H1 (cell line): ENCODE measurements at regions not wholly inside any gene's neighbourhood (a gene's known extent, or its start where the extent isn't known, plus 50 kb on each side); places are given as distances from the start of the nearest gene placed in this dataset.

Experiments
- CTCF ChIA-PET: fragments of 300-600 bp; sonication (Branson Sonifier 250); formaldehyde crosslinking; loops from one replicate; lab custom pipeline; 2021; ENCODE audit not compliant: partially characterized antibody; lab: Charles Lee
- POLR2A ChIA-PET: fragments of 300-600 bp; sonication (Branson Sonifier 250); formaldehyde crosslinking; loops from one replicate; lab custom pipeline; 2021; ENCODE audit warnings: inconsistent platforms; ENCODE audit not compliant: partially characterized antibody; lab: Charles Lee
- DNase-seq, 2 experiments: peaks; one replicate each; pipeline versions ENCODE4 v3.0.0 to v3.0.0-alpha.2; 2010 to 2022; ENCODE audit warnings: low spot score in 2 of 2, low read depth in 1 of 2, mixed read lengths in 1 of 2
- FAIRE-seq: peaks from 2 replicates; lab custom pipeline; 2011; peaks lifted over from hg19 to GRCh38; lab: Jason Lieb, UNC
- H2AFZ ChIP-seq: 2 replicates; pipeline ENCODE4 v1.8.1; 2012; ENCODE audit warnings: low read length, inconsistent platforms
- H2AK5ac ChIP-seq: 2 replicates; pipeline ENCODE4 v1.6.1; 2013; ENCODE audit warnings: low read depth, low read length
- H2BK120ac ChIP-seq: replicated peaks from 2 replicates; pipeline ENCODE3; 2013; ENCODE audit warnings: low read depth, low read length, inconsistent platforms
- H2BK12ac ChIP-seq: 2 replicates; pipeline ENCODE4 v1.6.1; 2013; ENCODE audit warnings: low read depth, low read length
- H2BK15ac ChIP-seq: 2 replicates; pipeline ENCODE4 v1.6.1; 2013; ENCODE audit warnings: low read length
- H2BK20ac ChIP-seq: 2 replicates; pipeline ENCODE4 v1.6.1; 2013; ENCODE audit warnings: low read length
- H2BK5ac ChIP-seq: 2 replicates; pipeline ENCODE4 v1.6.1; 2013; ENCODE audit warnings: low read depth, low read length
- H3K14ac ChIP-seq: 2 replicates; pipeline ENCODE4 v1.6.1; 2013; ENCODE audit warnings: inconsistent platforms; ENCODE audit not compliant: insufficient read length
- H3K18ac ChIP-seq: 2 replicates; pipeline ENCODE4 v1.6.1; 2013; ENCODE audit warnings: low read length; ENCODE audit errors: extremely low read depth
- H3K23ac ChIP-seq: 2 replicates; pipeline ENCODE4 v1.6.1; 2013; ENCODE audit warnings: inconsistent platforms; ENCODE audit not compliant: insufficient read length
- H3K23me2 ChIP-seq: 2 replicates; pipeline ENCODE4 v1.6.1; 2013; ENCODE audit warnings: low read depth, low read length
- H3K27ac ChIP-seq: 2 replicates; pipeline ENCODE4 v1.6.1; 2011; ENCODE audit warnings: low read depth, low read length, inconsistent platforms
- H3K27me3 ChIP-seq, 4 experiments: replicated peaks in 1 of 4; 1 replicate in 1 of 4; 2 replicates in 3 of 4; pipeline versions ENCODE4 v1.6.1 to v1.8.1; 2011 to 2013; ENCODE audit warnings: low read length in 3 of 4, mild to moderate bottlenecking in 3 of 4, inconsistent platforms in 2 of 4, mixed read lengths in 2 of 4, moderate library complexity in 1 of 4; ENCODE audit not compliant: control insufficient read depth in 3 of 4, insufficient read depth in 3 of 4; ENCODE audit errors: extremely low read depth in 1 of 4
- H3K36me3 ChIP-seq, 4 experiments: 2 replicates each; pipeline versions ENCODE4 v1.6.1 to v1.8.1; 2011 to 2013; ENCODE audit warnings: mild to moderate bottlenecking in 4 of 4, low read length in 3 of 4, moderate library complexity in 2 of 4, control low read depth in 1 of 4, inconsistent platforms in 1 of 4; ENCODE audit not compliant: insufficient read depth in 4 of 4, control insufficient read depth in 2 of 4
- H3K4ac ChIP-seq: replicated peaks from 2 replicates; pipeline ENCODE3; 2013; ENCODE audit warnings: low read length, low read depth, mixed read lengths, inconsistent platforms; ENCODE audit not compliant: insufficient read length
- H3K4me1 ChIP-seq, 4 experiments: replicated peaks in 1 of 4; 1 replicate in 1 of 4; 2 replicates in 3 of 4; pipeline versions ENCODE4 v1.6.1 to v1.8.1; 2011 to 2013; ENCODE audit warnings: low read length in 3 of 4, inconsistent platforms in 2 of 4, mixed read lengths in 1 of 4; ENCODE audit not compliant: insufficient read depth in 4 of 4, control insufficient read depth in 3 of 4
- H3K4me2 ChIP-seq, 2 experiments: 2 replicates each; pipeline versions ENCODE4 v1.6.1 to v1.8.1; 2011 to 2013; ENCODE audit warnings: low read depth in 2 of 2, low read length in 2 of 2, control low read depth in 1 of 2, inconsistent platforms in 1 of 2, mild to moderate bottlenecking in 1 of 2; ENCODE audit not compliant: insufficient read depth in 1 of 2
- H3K4me3 ChIP-seq, 4 experiments: fragments of 200-600, 300-600 bp in 1 of 4; sonication (generic), shearing (Covaris generic), sonication (Bioruptor Twin) in 1 of 4; 2 replicates each; pipeline versions ENCODE4 v1.5.1 to v1.8.1; 2011 to 2016; ENCODE audit warnings: low read length in 4 of 4, low read depth in 3 of 4, control low read depth in 2 of 4, inconsistent platforms in 2 of 4, mild to moderate bottlenecking in 2 of 4, mixed read lengths in 1 of 4, moderate library complexity in 1 of 4; ENCODE audit not compliant: insufficient read depth in 2 of 4; ENCODE audit errors: extremely low read depth in 1 of 4
- H3K56ac ChIP-seq: replicated peaks from 2 replicates; pipeline ENCODE3; 2013; ENCODE audit warnings: low read depth, mild to moderate bottlenecking, mixed read lengths, low read length, inconsistent platforms; ENCODE audit not compliant: insufficient read length
- H3K79me1 ChIP-seq: 2 replicates; pipeline ENCODE4 v1.6.1; 2013; ENCODE audit warnings: low read depth, low read length, control low read depth
- H3K79me2 ChIP-seq, 2 experiments: 2 replicates each; pipeline versions ENCODE4 v1.6.1 to v1.8.1; 2012 to 2013; ENCODE audit warnings: low read length in 2 of 2, mild to moderate bottlenecking in 2 of 2, inconsistent platforms in 1 of 2; ENCODE audit not compliant: insufficient read depth in 2 of 2, control insufficient read depth in 1 of 2
- H3K9ac ChIP-seq, 4 experiments: replicated peaks in 1 of 4; 1 replicate in 1 of 4; 2 replicates in 3 of 4; pipeline versions ENCODE4 v1.6.1 to v1.8.1; 2011 to 2013; ENCODE audit warnings: low read depth in 3 of 4, low read length in 3 of 4, control low read depth in 2 of 4, mild to moderate bottlenecking in 2 of 4, moderate library complexity in 2 of 4, inconsistent platforms in 1 of 4; ENCODE audit errors: extremely low read depth in 1 of 4
- H3K9me3 ChIP-seq, 2 experiments: 2 replicates each; pipeline versions ENCODE4 v1.6.1 to v1.8.1; 2012 to 2013; ENCODE audit warnings: mild to moderate bottlenecking in 2 of 2, moderate library complexity in 2 of 2, control low read depth in 1 of 2, inconsistent platforms in 1 of 2, low read depth in 1 of 2, low read length in 1 of 2, mixed read lengths in 1 of 2; ENCODE audit not compliant: insufficient read depth in 2 of 2
- H4K20me1 ChIP-seq, 2 experiments: replicated peaks in 1 of 2; 2 replicates each; pipeline versions ENCODE3 to v1.8.1; 2011 to 2013; ENCODE audit warnings: inconsistent platforms in 2 of 2, low read length in 2 of 2, mild to moderate bottlenecking in 1 of 2; ENCODE audit not compliant: insufficient read depth in 2 of 2, control insufficient read depth in 1 of 2
- H4K5ac ChIP-seq: 2 replicates; pipeline ENCODE4 v1.6.1; 2013; ENCODE audit warnings: low read length, low read depth, mixed read lengths, inconsistent platforms; ENCODE audit not compliant: insufficient read length
- H4K8ac ChIP-seq: 2 replicates; pipeline ENCODE4 v1.8.0; 2013; ENCODE audit warnings: mild to moderate bottlenecking, moderate library complexity, low read length, inconsistent platforms; ENCODE audit not compliant: insufficient read depth; ENCODE audit errors: extremely low read depth
- H4K91ac ChIP-seq: replicated peaks from 2 replicates; pipeline ENCODE3; 2013; ENCODE audit warnings: low read length, mixed read lengths, inconsistent platforms; ENCODE audit not compliant: insufficient read length
- CEBPB ChIP-seq: IDR thresholded peaks from 2 replicates; pipeline ENCODE4 v1.6.1; 2012; ENCODE audit warnings: low read depth, low read length
- E2F6 ChIP-seq: IDR thresholded peaks from 2 replicates; pipeline ENCODE4 v1.6.1; 2012; ENCODE audit warnings: inconsistent platforms
- KDM5A ChIP-seq: fragments of 200-600 bp; IDR thresholded peaks from 2 replicates; pipeline ENCODE4 v1.7.1; 2012; ENCODE audit warnings: mild to moderate bottlenecking, low read length, inconsistent platforms, mixed read lengths
- MAFK ChIP-seq: IDR thresholded peaks from 2 replicates; pipeline ENCODE4 v1.6.1; 2012; ENCODE audit warnings: low read depth, mild to moderate bottlenecking, improper control_type of control experiment, low read length
- POU5F1 ChIP-seq: IDR thresholded peaks from 2 replicates; pipeline ENCODE4 v1.6.1; 2011; ENCODE audit warnings: low read depth, mild to moderate bottlenecking, low read length, moderate library complexity
- SIX5 ChIP-seq: IDR thresholded peaks from 2 replicates; pipeline ENCODE4 v1.6.1; 2011; ENCODE audit warnings: mild to moderate bottlenecking, low read depth, low read length
- TAF1 ChIP-seq: IDR thresholded peaks from 2 replicates; pipeline ENCODE4 v1.6.1; 2011; ENCODE audit warnings: mild to moderate bottlenecking, low read depth, low read length
- TBP ChIP-seq: IDR thresholded peaks from 2 replicates; pipeline ENCODE4 v1.6.1; 2011; ENCODE audit warnings: low read depth, low read length, improper control_type of control experiment
- WGBS, 2 experiments: shearing (Covaris generic) in 1 of 2; methylation state at CpG; one replicate each; pipeline versions ENCODE4 v1.1.6 to v1.1.7; 2013 to 2015; ENCODE audit warnings: low lambda C conversion rate in 2 of 2, mixed read lengths in 2 of 2, inconsistent platforms in 1 of 2, low coverage in 1 of 2, missing lambda C conversion rate in 1 of 2; ENCODE audit not compliant: insufficient replicate concordance in 2 of 2, insufficient coverage in 1 of 2, insufficient read length in 1 of 2; ENCODE audit errors: extremely low coverage in 1 of 2, missing lambda C conversion rate in 1 of 2; 5-methylcytosine and 5-hydroxymethylcytosine counted together
- TF ChIP-seq, protein P1 (sequence below), 3 experiments: IDR thresholded peaks; 1 replicate in 2 of 3; 2 replicates in 1 of 3; pipeline versions ENCODE4 v1.5.1 to v1.6.1; 2011; ENCODE audit warnings: low read length in 3 of 3, mild to moderate bottlenecking in 3 of 3, inconsistent platforms in 2 of 3, low read depth in 1 of 3, moderate library complexity in 1 of 3; ENCODE audit not compliant: insufficient read depth in 1 of 3; ENCODE audit errors: control extremely low read depth in 1 of 3

DNA sequence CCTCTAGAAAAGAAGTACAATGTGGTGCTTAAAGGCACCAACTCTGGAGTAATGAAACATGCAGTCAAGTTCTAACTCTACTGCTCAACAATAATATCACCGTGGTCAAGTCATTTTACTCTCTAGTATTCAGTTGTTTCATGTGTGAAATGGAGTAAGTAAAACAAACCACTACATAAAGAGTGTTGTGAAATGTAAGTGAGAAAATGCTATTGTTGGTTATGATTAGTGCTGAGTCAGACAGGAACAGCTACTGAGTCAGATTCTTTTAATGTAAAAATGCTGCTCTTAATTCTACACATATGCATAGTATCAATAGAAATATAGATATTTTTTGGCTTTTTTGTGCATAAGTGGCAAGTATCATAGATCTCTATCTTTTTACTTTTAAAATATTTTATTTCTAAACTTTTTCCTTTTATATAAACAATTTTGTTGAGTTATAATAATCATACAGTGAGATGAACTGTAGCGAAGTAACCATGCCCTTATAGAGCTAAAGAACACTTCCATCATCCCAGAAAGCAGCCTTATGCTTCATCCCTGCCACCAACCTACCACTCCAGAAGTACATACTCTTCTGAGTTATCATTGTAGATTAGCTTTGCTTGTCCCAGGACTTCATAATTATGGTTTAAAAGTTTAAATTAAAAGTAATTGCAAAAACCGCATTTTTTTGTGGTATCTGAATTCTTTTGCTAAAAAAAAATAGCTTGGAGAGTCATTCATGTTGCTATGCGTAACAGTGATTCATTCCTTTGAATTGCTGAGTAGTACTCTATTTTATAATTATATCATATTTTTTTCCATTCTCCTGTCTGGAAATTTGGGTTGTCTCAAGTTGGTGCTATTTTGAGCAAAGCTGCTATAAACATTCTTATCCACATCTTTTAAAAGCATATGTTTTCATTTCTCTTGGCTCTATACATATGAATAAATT is 548.2 kb upstream of the CLINT1 start:
- H3K4me1 ChIP-seq = no peaks in the 10 kb centered on the region
- H4K5ac ChIP-seq = no peak overlapping the region
- no peak overlapping the region for H2AFZ ChIP-seq
- H3K4me3 ChIP-seq = no peak overlapping the region
- H3K27me3 ChIP-seq = no peaks in the 10 kb centered on the region
- H3K18ac ChIP-seq = no peak overlapping the region
- no peak overlapping the region for H2BK15ac ChIP-seq
- H2BK5ac ChIP-seq = no peak overlapping the region
- H2BK12ac ChIP-seq = no peak overlapping the region
- no peak overlapping the region for H2BK120ac ChIP-seq
- no peaks in the 10 kb centered on the region for H3K79me2 ChIP-seq
- 0 out of 4 replicates have a peak, but pooled peaks cover 0 to 4% of the 10 kb centered on the region in 2 experiments for H3K9me3 ChIP-seq
- ChIA-PET POLR2A (no interaction called here), CTCF (interaction anchor here (0.8 kb wide), 1 partner anchor 726 kb away, joined by 3 read pairs; no protein-coding TSS in a partner anchor)
- H3K4me2 ChIP-seq = no peak overlapping the region
- no peak overlapping the region for H3K23ac ChIP-seq
- no peak overlapping the region for H2AK5ac ChIP-seq
- FAIRE-seq (no peak), DNase-seq (no peak)
- no peak overlapping the region for H3K14ac ChIP-seq
- H4K91ac ChIP-seq = no peak overlapping the region
- 82% methylated on average over 4 of the region's 4 CpGs; no CpG with 5 or more reads in 1 of the 2 experiments for WGBS, 2 experiments
- H3K27ac ChIP-seq = no peak overlapping the region
- no peak overlapping the region for H4K8ac ChIP-seq
- H3K36me3 ChIP-seq = no peaks in the 10 kb centered on the region
- H4K20me1 ChIP-seq = no peaks in the 10 kb centered on the region
- H3K23me2 ChIP-seq = no peaks in the 10 kb centered on the region
- no peak overlapping the region for H3K4ac ChIP-seq
- no peak overlapping the region for H3K9ac ChIP-seq
- no peak overlapping the region for H2BK20ac ChIP-seq
- no peak overlapping the region for H3K56ac ChIP-seq
- H3K79me1 ChIP-seq = no peaks in the 10 kb centered on the region
- TF ChIP-seq MAFK = no peak
- no peak for TF ChIP-seq E2F6
- TF ChIP-seq CEBPB = no peak
- TF ChIP-seq TBP = no peak
- no peak for TF ChIP-seq TAF1
- TF ChIP-seq POU5F1 = no peak
- no peak for TF ChIP-seq KDM5A
- TF ChIP-seq SIX5 = no peak
- TF ChIP-seq, protein P1, sequence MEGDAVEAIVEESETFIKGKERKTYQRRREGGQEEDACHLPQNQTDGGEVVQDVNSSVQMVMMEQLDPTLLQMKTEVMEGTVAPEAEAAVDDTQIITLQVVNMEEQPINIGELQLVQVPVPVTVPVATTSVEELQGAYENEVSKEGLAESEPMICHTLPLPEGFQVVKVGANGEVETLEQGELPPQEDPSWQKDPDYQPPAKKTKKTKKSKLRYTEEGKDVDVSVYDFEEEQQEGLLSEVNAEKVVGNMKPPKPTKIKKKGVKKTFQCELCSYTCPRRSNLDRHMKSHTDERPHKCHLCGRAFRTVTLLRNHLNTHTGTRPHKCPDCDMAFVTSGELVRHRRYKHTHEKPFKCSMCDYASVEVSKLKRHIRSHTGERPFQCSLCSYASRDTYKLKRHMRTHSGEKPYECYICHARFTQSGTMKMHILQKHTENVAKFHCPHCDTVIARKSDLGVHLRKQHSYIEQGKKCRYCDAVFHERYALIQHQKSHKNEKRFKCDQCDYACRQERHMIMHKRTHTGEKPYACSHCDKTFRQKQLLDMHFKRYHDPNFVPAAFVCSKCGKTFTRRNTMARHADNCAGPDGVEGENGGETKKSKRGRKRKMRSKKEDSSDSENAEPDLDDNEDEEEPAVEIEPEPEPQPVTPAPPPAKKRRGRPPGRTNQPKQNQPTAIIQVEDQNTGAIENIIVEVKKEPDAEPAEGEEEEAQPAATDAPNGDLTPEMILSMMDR (IDR thresholded peaks at IDR 0.05; ENCODE audit: control extremely low read depth in 1 of 3, insufficient read depth in 1 of 3, low read depth in 1 of 3, low read length in 3 of 3) = no peak
